ENCODE measurements at regions not wholly inside any gene's neighbourhood (a gene's known extent, or its start where the extent isn't known, plus 50 kb on each side); places are given as distances from the start of the nearest gene placed in this dataset.

- Histone ChIP-seq H3K23ac (ENCODE audit: insufficient read length, low read depth, low read length) (no peak overlapping the region), H3K4ac (ENCODE audit: low read depth, low read length) (no peak overlapping the region), H3T11ph (ENCODE audit: low read length) (no peak overlapping the region), H2BK20ac (ENCODE audit: low read depth, low read length, poor library complexity, severe bottlenecking) (peak overlapping the region; percentile 83), H3K9ac (ENCODE audit: extremely low read depth, insufficient read length, low read length) (no peak overlapping the region), H3K4me1 (ENCODE audit: insufficient read depth, low read length) (peaks cover 5% of the 10 kb centered on the region; the same call in 1 of the 2 replicates), H3K56ac (ENCODE audit: insufficient read length, low read depth, low read length) (no peak overlapping the region), H4K8ac (replicated peaks; ENCODE audit: insufficient read length, low read depth, low read length) (peak overlapping the region; percentile 95), H2BK5ac (ENCODE audit: insufficient read length, low read length) (no peak overlapping the region), H2BK15ac (ENCODE audit: low read depth, low read length) (no peak overlapping the region), H3K27me3 (ENCODE audit: insufficient read depth, low read length) (no peaks in the 10 kb centered on the region), H2BK12ac (ENCODE audit: insufficient read length, low read depth, low read length) (peak overlapping the region; percentile 21), H2BK120ac (ENCODE audit: low read depth, low read length, poor library complexity, severe bottlenecking) (no peak overlapping the region), H3K23me2 (ENCODE audit: insufficient read length, low read depth, low read length, poor library complexity, severe bottlenecking) (no peaks in the 10 kb centered on the region), H3K18ac (ENCODE audit: insufficient read length, low read depth, low read length) (peak overlapping the region; percentile 67), H3K9me3 (ENCODE audit: control insufficient read depth, low read depth, low read length) (no peaks in the 10 kb centered on the region), H4K20me1 (ENCODE audit: control insufficient read depth, insufficient read depth, insufficient read length) (no peaks in the 10 kb centered on the region), H2AFZ (ENCODE audit: low read length) (peak overlapping the region; percentile 27), H3K79me2 (ENCODE audit: insufficient read depth, low read length) (no peaks in the 10 kb centered on the region), H3K14ac (ENCODE audit: insufficient read depth, low read length) (peak overlapping the region; percentile 45; the same call in 1 of the 2 replicates), H4K91ac (ENCODE audit: insufficient read length, low read depth, low read length) (no peak overlapping the region), H3K27ac (ENCODE audit: insufficient read length, low read depth, low read length) (peak overlapping the region; percentile 95), H3K79me1 (ENCODE audit: insufficient read depth, low read depth, low read length, poor library complexity, severe bottlenecking) (no peaks in the 10 kb centered on the region), H2AK5ac (ENCODE audit: insufficient read length, low read length) (no peak overlapping the region), H4K5ac (ENCODE audit: insufficient read length, low read depth, low read length) (peak overlapping the region; percentile 24), H3K4me2 (ENCODE audit: insufficient read depth, insufficient read length, low read length) (peak overlapping the region; percentile 42)
- peak; percentile 65 for DNase-seq
- TF ChIP-seq, protein P1, sequence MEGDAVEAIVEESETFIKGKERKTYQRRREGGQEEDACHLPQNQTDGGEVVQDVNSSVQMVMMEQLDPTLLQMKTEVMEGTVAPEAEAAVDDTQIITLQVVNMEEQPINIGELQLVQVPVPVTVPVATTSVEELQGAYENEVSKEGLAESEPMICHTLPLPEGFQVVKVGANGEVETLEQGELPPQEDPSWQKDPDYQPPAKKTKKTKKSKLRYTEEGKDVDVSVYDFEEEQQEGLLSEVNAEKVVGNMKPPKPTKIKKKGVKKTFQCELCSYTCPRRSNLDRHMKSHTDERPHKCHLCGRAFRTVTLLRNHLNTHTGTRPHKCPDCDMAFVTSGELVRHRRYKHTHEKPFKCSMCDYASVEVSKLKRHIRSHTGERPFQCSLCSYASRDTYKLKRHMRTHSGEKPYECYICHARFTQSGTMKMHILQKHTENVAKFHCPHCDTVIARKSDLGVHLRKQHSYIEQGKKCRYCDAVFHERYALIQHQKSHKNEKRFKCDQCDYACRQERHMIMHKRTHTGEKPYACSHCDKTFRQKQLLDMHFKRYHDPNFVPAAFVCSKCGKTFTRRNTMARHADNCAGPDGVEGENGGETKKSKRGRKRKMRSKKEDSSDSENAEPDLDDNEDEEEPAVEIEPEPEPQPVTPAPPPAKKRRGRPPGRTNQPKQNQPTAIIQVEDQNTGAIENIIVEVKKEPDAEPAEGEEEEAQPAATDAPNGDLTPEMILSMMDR (conservative IDR thresholded peaks at IDR 0.05): no peak
- H3K27ac Mint-ChIP-seq: peak overlapping the region in 2 of 3 experiments; percentile 13 to 56; a peak in 3 of 7 replicates
- no CpG with 5 or more reads among the region's 1 CpG for WGBS (ENCODE audit: extremely low coverage, insufficient read length, low lambda C conversion rate)
- H3K9me3 Mint-ChIP-seq: peaks cover 6 to 17% of the 10 kb centered on the region in 2 experiments; a peak in 4 of 5 replicates
- peaks cover 12 to 30% of the 10 kb centered on the region in 2 experiments for H3K4me1 Mint-ChIP-seq
- peaks cover 2 to 14% (median 10%) of the 10 kb centered on the region in 3 experiments; a peak in 4 of 7 replicates for H3K36me3 Mint-ChIP-seq (ENCODE audit: insufficient read depth in 1 of 3, low read depth in 3 of 3)
- H3K4me3 Mint-ChIP-seq: peak overlapping the region in 1 of 2 experiments; percentile 2; a peak in 2 of 5 replicates
- no peaks in the 10 kb centered on the region for H3K27me3 Mint-ChIP-seq (ENCODE audit: low read depth)
Observed at GRCh38 chr2:103396152-103396551, 634.3 kb downstream of the TMEM182 start.
